ENCODE measurements at regions not wholly inside any gene's neighbourhood (a gene's known extent, or its start where the extent isn't known, plus 50 kb on each side); places are given as distances from the start of the nearest gene placed in this dataset.

GRCh38 chr1:63262459-63262770 lies 60.0 kb upstream of the FOXD3 start:
- TF ChIP-seq CTCF (IDR thresholded peaks at IDR 0.05; ENCODE audit: poor library complexity) = no peak
- no peak for TF ChIP-seq EZH2 (IDR thresholded peaks at IDR 0.05; ENCODE audit: borderline replicate concordance)
